HG03439 (cell line): ENCODE measurements at regions not wholly inside any gene's neighbourhood (a gene's known extent, or its start where the extent isn't known, plus 50 kb on each side); places are given as distances from the start of the nearest gene placed in this dataset.

Source experiments
- ATAC-seq: cut with Tn5 transposase; IDR thresholded peaks from one replicate; pipeline ENCODE4 v1.9.1; 2021; ENCODE audit warnings: mild to moderate bottlenecking, moderate library complexity; ENCODE audit not compliant: unreplicated experiment

DNA sequence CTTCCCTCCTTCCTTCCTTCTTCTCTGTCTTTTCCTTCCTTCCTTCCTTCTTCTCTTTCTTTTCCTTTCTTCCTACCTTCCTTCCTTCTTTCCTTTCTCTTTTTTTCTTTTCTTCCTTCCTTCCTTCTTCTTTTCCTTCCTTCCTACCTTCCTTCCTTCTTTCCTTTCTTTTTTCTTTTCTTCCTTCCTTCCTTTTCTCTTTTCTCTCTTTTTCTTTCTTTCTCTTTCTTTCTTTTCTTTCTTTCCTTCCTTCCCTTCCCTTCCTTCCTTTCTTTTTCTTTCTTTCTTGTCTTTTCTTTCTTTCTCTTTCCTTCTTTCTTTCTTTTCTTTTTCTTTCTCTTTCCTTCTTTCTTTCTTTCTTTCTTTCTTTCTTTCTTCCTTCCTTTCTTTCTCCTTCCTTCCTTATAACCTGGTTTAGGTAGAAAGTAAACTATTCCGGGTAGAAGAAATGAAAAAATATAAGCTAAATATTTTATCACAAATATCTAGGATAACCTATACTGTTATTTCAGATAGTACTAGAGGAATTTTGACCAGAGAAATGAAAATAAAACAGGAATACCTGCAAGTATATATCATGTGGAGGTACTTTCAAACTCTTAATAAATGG, 1741.8 kb upstream of the CDH9 start:
- ATAC-seq, result no peak

DNA sequence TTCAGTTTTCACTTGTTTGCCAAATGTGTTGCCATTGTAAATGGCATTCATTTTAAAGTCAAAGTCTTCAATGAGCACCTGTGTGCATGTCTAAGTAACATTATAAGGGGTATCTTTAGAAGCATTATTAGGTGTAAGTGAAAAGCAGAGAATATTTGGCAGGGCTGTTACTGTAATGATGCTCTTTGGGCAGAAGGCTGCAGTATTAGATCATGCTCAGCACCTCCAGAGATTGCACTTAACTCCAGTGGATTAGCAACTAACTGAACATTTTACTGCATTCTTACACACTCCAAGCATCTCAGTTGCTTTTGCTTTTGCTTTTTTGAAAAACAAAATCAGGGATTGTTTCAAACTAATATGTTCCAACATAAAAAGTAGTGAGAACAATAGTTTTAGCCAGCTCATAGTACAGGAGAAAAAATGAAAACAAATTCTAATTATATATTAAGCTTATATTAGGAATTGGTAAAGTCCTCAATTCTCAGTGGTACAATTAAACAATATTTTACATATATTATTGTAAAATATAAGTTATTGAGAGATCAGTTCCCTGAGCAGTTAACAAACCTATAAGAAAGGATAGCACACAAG, 1740.9 kb upstream of the CDH9 start:
- ATAC-seq, result no peak

DNA sequence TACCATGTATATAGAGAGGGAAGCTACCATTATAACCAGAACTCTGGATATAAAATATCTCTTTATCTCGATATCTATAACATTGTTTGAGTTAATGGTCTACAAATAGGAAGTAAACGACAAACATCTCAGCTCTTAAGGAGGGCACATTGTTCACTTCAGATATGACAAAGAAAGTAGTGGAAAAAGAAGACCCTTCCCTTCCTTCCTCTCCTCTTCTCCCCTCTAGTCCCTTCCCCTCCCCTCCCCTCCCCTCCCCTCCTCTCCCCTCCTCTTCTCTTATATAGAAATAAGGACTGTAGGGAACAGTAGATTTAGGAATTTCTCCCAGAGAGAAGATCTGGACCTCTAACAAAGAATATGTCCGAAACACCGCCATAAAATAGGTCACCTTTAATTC, 1731.9 kb upstream of the CDH9 start:
- no peak for ATAC-seq

DNA sequence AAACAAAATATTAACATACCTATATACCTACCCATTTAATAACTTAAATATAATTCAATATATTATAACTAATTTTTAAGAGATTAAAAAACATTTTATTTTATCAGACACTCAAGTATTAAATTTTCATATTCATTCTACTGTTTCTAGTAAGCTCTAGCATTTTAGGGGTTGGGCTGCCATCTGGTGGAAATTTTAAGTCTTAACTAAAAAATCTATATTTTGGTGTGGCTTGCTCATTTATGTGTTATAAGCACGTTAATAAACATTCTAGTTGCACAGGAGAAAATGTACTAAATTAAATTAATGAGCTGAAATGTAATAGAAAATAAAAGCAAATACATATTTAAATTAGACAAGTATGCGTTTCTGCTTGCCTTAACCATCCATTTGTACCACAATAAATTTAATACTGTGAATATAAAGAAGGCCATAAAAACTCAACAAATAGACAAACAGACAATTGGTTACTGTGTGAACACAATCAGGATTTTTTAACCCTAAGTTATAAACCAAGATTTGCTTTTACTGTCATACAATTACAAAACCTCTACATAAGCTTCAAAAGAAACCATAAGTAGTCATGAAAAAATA, 1728.3 kb upstream of the CDH9 start:
- no peak for ATAC-seq

DNA sequence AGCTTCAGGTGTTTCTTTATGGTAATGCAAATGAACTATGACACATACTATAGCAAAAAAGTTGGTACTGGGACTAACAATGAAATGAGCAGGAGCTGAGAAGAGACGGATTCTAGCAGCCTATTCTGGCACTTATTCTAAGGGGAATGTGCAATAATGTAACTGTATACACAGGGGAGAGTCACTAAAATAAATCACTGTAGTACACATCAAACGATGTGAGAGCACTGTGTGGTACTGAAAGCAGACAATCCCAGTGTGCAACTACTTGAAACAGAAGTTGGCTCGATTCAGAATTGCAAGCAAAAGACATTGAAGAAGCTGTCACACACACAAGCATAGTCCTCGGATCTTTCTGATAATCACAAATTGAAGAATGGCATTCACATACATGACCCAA, 1713.0 kb upstream of the CDH9 start:
- no peak for ATAC-seq

DNA sequence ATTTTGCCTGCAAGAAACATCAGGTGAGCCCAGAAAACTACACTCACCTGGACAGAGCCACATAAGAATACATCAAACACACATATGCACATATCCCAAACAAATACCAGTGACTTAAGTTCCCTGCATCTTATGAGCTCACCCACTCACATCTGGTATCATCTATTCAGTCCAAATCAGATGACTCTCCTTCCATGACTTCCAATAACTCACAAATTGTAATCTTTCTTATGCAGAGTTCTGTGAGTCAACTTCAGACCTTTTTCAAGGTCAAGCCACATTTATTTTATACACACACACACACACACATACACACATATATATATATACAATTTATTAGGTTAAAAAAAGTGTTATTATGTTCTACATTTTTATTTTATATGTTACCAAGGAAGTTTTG, 1711.9 kb upstream of the CDH9 start:
- no peak for ATAC-seq

DNA sequence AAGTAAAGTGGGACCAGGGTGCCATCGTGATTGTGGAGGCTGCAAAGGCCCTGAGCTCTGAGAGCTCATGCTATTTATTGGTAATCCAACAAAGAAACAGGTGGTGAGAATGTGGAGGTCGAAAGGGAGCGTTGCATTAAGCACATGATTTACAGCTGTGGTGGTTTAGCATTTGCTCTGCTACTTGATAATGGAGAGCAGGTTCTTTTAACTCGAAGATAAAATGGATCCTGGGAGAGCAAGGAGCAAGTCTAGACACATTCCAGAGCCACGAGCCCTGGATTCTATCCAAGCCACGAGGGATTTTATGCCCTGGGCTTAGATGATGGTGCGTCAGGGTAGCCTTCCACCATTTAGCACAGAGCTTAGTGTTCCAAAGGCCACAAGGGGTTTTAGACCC, 1710.1 kb upstream of the CDH9 start:
- no peak for ATAC-seq

DNA sequence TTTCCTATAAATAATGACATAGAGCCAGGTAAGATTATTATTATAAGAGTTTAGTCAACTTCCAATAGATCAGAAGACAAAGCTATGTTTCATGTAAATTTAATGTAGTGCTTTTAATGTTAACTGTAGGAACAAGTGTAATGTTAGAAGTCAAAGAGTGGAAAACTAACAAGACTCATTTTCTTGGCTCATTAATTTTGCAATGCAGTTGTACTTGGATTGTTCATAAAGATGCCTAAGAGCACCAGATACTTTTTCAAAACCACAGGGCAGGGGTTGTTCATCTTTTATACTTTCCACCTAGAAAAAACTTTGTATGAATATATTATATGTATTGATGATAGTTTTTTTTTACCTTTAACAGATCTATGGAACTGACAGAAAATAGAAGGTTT, 1705.3 kb upstream of the CDH9 start:
- ATAC-seq, result no peak

DNA sequence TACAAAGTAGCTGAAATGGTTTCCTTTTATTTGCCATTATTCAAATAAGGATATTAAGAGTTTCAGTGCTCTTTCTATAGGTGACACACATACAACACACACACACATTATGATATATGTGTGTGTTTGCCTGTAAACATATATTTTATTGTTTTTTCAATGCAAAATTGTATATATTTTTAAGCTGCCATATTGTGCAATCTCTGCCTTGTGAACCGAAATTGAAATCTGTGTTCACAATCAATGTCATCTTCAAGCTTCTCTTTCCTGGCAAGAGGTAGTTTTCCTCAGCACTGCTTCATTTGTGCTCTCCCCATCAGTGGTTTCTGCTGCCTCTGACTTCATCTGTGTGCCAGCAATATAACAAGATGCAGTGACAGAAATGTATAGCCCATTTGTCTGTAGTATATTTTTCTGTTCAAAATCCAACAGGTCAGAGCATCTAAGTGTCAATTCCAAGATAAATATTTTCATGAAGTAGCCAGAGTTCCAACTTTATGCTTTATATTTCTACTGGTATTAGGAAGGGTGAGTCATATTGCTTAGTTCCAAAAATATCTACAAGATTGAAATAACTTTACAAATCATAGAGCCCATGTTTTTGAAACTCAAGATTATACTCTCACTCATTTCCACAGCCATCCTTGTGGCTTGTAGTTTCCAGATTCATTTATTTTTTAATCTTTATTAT, 1704.8 kb upstream of the CDH9 start:
- ATAC-seq, result no peak

DNA sequence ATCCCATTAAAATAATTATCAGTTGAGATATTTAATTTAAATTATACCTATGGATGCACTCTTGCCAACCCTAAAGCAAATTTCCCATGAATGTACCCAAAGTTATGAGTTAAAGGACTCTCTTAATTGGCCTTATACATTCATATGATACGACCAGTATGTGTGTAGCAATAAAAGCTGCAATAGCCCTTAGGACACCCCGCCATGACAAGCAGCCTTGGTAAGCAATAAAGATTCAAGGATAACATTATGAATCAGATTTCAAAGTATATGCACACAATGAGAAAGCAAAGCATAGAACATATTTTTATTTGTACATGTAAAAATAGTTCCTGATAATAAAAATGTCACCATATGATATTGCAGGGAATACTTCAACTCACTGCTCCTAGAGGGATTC, 1699.3 kb upstream of the CDH9 start:
- no peak for ATAC-seq

DNA sequence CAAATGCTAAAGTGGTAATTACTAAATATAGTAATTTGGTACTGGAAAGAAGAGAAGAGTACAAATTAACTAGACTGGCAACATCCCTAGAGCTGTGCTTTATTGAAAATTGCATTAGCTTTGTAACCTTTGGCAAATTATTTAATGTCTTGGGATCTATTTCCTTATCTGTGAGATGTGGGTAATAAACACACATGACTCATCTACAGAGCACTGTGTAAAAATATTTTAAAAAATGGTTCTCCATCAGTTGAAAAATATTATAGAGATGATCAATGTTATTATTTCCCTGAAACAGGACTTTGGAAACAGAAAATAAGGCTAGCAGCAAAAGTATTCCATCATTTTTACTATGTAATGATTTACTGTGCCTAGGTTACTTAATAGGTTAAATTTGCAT, 1698.8 kb upstream of the CDH9 start:
- ATAC-seq, result no peak

DNA sequence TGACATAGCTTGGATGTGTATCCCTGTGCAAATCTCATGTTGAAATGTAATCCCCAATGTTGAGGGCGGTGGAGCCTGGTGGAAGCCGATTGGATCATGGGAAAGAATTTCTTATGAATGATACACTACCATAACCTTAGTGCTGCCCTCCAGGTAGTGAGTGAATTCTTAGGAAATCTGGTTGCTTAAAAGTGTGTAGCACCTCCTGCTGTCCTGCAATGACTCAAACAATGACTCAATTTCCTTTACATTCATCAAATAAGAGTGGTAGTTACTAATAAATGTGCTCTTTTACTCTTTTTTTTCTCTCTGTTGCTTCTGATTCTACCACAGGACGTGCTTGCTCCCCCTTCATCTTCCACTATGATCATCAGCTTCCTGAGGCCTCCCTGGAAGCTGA, 1696.0 kb upstream of the CDH9 start:
- no peak for ATAC-seq

DNA sequence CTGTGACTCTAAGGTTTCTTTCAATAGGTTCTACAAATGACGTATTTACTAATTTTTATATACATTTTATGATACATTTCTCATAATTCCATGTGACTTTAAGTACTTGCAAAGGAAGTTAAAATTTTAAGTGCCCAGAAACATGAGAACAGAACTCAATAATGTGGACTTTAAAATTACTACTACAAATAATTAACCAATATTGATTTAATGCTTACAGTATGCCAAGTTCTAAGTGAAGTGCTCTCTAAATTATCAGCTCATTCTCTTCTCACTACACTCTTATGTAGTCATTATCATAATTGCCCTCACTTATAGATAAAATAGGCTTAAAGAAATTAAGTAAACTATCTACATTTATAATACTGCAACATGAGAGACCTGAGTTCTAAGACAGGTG, 1690.7 kb upstream of the CDH9 start:
- ATAC-seq, result no peak

DNA sequence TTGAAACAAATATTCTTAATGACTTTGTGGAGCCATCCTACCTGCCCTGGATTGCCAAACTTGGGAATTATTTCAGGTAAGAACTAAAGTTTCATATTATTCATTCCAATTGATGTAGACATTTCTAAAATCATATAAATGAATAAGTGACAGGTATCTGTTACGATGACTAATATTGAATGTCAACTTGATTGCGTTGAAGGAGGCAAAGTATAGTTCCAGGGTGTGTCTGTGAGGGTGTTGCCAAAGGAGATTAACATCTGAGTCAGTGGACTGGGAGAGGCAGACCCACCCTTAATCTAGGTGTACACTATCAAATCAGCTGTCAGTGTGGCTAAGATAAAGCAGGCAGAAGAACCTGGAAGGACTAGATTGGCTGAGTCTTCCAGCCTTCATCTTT, 1688.4 kb upstream of the CDH9 start:
- no peak for ATAC-seq

DNA sequence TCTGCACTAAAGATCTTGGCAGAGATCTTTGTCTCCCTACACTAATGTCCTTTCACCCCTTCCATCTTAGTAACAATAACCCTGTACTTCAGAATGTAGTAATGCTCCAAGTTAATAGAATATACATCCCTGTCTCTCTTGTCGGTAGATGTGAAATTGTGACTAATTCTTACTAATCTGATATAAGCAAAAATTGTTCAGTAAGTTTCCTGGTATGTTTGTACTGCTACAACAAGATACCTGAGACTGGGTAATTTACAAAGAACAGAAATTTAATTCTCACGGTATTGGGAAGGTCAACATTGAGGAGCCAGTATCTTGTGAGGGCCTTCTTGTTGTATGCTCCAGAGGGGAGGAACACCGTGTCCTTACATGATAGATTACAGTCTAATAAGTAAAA, 1686.6 kb upstream of the CDH9 start:
- ATAC-seq, result no peak

DNA sequence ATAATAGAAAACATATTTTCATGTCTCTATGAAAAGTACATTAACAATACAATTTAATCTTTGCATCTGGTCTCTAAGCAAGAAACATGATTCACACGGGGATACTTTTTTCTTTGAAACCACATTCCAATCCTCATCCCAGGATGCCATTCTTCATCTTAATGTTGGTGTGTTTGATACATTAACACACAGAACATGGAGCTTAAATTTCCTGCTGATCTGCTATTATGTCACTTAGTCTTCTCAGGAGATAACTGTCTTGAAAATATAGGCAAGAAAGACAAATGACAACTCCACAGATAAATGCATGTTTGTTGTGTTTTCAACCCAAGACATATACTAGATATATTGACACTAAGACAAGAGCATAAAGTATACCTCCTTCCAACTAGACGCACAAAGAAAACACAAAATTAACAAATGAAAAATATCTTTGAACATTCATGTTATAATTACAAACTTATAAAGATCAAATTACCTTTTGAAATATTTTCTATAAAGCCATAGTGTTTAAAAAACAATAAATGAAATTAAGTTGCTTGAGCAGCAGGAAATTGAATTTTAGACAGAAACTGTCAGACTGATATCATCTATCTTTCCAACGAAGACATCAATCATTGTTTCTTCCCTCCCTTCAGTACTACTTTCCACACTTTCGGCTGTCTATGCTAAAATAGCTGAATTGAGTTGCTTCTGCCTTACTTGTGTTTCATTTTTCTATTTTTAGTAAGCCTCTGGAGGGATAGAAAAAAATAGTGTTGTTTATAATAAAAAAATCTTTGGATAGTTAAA, 1676.7 kb upstream of the CDH9 start:
- ATAC-seq, result no peak

DNA sequence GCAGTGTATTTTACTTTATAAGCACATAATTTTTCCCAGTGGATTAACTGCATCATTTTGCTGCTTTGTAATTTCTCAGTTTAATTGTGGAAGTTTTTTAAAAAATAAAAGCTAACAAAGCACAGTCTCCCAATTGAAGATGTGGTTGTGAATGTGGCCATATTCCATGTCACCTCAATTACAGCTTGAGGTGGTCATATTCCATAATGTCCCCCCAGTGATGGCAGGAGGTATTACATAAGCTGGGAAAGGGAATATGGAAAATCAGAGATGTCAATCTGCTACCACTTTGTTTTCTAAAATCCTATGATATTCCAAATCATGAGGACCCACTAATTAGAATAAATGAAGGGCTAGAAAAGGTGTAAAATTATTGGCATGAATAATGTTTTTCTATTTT, 1672.0 kb upstream of the CDH9 start:
- no peak for ATAC-seq

DNA sequence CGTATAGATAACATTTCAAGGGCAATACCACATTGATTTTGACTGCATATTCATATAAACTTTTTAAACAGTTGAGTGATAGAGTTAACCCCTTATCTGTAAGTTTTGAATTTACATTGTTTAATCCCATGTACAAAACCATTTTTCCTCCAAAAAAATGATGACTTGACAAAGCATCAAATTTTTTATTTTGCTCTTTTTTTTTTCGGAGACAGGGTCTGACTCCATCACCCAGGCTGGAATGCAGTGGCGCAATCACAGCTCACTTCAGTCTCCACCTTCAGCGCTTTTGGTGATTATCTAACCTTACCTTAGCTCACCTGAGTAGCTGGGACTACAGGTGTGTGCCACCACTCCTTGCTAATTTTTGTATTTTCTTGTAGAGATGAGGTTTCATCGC, 1670.1 kb upstream of the CDH9 start:
- no peak for ATAC-seq

DNA sequence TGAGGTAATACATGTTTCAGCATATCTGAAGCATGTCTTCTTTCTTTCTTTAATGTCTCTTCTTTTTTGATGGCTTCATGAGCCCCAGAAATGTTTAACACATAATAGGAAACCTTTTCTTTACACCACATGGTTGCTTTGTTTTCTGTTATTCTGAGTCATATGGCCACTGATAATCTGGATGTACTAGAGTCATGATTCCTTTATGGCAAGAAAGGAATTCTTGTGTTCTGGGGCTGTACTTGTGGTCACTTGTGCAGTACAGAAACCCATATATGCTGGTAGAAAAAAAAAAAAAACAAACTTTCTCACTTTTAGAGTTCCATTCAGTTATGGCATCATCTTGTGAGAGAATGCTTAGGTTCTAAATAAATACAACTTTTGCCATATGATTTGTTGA, 1669.3 kb upstream of the CDH9 start:
- ATAC-seq, result no peak

DNA sequence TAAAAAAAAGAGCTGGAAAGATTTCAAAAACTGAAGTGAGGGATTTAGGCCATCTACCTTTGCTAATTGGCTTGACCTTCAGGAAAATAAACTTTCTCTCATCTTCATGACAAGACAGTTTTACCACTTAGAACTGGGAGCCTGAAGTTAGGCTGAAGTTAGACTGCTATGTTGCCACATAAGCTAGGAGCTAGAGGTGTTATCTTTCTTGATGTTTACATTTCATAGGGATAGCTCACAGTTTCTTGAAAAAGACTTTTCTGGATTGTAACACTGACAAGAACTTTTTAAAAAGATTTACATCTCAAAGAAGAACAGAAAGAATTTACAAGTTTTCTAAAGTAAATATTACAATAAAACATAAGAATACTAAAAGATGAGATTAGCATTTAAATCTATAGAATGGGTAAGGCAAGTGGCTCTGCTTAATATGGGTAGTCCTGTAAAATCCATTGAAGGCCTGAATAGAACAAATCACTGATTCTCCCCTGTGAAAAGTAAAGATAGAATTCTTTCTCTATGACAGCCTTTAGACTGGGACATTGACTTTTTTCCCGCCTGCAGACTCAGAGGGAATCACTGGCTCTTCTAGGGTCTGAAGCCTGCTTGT, 1665.4 kb upstream of the CDH9 start:
- ATAC-seq, result no peak

DNA sequence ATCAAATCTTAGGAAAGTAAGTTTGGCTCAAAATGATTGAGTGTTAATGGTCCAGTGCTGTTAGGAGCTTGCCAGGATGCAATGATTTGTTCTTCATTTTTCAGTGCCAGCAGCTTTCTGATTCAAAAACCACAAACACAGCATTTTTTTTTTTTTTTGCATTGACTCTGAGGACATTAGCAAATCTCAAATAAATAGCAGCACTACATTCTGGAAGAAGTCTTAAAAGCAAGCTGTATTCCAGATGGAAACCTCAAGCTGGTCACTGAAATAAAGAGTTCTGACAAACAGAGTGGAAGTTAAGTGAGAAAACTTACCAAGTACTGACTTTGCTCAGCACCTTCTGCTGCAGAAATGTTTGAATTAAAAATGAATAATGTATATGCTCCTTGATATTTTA, 1653.1 kb upstream of the CDH9 start:
- no peak for ATAC-seq
